NCI-H69 (cell line): ENCODE measurements at regions not wholly inside any gene's neighbourhood (a gene's known extent, or its start where the extent isn't known, plus 50 kb on each side); places are given as distances from the start of the nearest gene placed in this dataset.

Source experiments
- DNase-seq: peaks from one replicate; lab custom pipeline; 2025; lab: John Stamatoyannopoulos, UW

GRCh38 chr3:19093084-19093483 is 55.2 kb upstream of the KCNH8 start:
- DNase-seq = no peak

GRCh38 chr3:19077388-19077787 is 70.9 kb upstream of the KCNH8 start:
- no peak for DNase-seq

- DNase-seq = no peak
Measured at GRCh38 chr3:19075037-19075436, 73.3 kb upstream of the KCNH8 start.

GRCh38 chr3:19074257-19074900 is 73.9 kb upstream of the KCNH8 start:
- DNase-seq = no peak

GRCh38 chr3:19073341-19074105 is 74.8 kb upstream of the KCNH8 start:
- DNase-seq = no peak

GRCh38 chr3:19070325-19070724 is 78.0 kb upstream of the KCNH8 start:
- peak; percentile 12 for DNase-seq

- DNase-seq = peak; percentile 46
Measured at GRCh38 chr3:19065027-19065426, 83.3 kb upstream of the KCNH8 start.

- DNase-seq = no peak
Measured at GRCh38 chr3:19063936-19064335, 84.4 kb upstream of the KCNH8 start.

- no peak for DNase-seq
Measured at GRCh38 chr3:19060404-19060803, 87.9 kb upstream of the KCNH8 start.

- DNase-seq = no peak
Measured at GRCh38 chr3:19052874-19053273, 95.4 kb upstream of the KCNH8 start.

GRCh38 chr3:19046440-19046839 is 101.9 kb upstream of the KCNH8 start:
- peak; percentile 9 for DNase-seq

GRCh38 chr3:19030522-19030839 is 117.8 kb upstream of the KCNH8 start:
- DNase-seq = peak; percentile 34

GRCh38 chr3:19029837-19030521 is 118.3 kb upstream of the KCNH8 start:
- DNase-seq = no peak

- no peak for DNase-seq
Measured at GRCh38 chr3:19025441-19025840, 122.9 kb upstream of the KCNH8 start.

GRCh38 chr3:19022546-19022945 is 125.8 kb upstream of the KCNH8 start:
- no peak for DNase-seq

GRCh38 chr3:19016851-19017250 is 131.5 kb upstream of the KCNH8 start:
- DNase-seq = no peak

GRCh38 chr3:19013879-19014278 is 134.4 kb upstream of the KCNH8 start:
- no peak for DNase-seq

GRCh38 chr3:19012846-19013245 is 135.5 kb upstream of the KCNH8 start:
- DNase-seq = no peak

- no peak for DNase-seq
Measured at GRCh38 chr3:19002606-19003005, 145.7 kb upstream of the KCNH8 start.

- no peak for DNase-seq
Measured at GRCh38 chr3:18998069-18998468, 150.2 kb upstream of the KCNH8 start.

GRCh38 chr3:18992709-18993108 is 155.6 kb upstream of the KCNH8 start:
- DNase-seq = no peak

- DNase-seq = no peak
Measured at GRCh38 chr3:18989237-18989795, 159.0 kb upstream of the KCNH8 start.

- peak; percentile 72 for DNase-seq
Measured at GRCh38 chr3:18988614-18989229, 159.6 kb upstream of the KCNH8 start.
